Activated T-cell treated with anti-CD3 and anti-CD28 coated beads, Interleukin-2, amount 50 U/mL, for 48 hours (primary cell): ENCODE measurements at regions not wholly inside any gene's neighbourhood (a gene's known extent, or its start where the extent isn't known, plus 50 kb on each side); places are given as distances from the start of the nearest gene placed in this dataset.
"Not testable (repeated sequence)": the region's sequence is repeated elsewhere in the genome, so short reads cannot be mapped to it uniquely, and the experiment has no call there.

Source experiments
- DNase-seq, 2 experiments: peaks; one replicate each; pipeline ENCODE4 v3.0.0-alpha.2; 2020

DNA sequence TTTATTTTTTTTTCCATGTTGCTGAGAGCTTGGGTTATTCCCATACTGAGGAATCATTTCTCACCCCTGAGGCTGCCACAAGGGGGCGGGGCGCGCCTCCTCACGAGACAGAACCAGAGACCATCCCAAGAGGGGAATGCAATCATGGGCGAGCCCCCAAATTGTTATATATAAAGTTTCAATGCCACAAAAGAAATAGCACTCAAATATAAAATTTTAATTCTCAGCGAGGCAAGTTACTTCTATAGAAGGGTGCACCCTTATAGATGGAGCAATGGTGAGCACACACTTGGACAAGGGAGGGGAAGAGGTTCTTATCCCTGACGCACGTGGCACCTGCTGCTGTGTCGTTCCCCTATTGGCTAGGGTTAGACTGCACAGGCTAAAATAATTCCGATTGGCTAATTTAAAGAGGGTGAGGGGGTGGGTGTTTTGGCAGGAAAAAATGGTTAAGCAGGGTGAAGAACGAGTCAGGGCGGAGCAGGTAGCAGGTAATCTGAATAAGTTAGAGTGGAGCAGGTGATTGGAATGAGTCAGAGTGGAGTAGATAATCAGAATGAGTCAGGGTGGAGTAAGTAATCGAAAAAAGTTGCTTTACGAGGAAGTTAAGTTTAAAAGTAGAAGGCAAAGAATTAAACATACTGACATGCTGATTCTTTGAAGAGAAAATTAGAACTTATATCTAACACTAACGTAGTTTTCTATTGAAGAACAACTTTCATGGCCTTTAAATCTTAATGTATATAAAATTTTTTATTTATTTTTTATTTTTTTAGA lies 177.5 kb downstream of the MTCL1 start:
- DNase-seq, result no peak

DNA sequence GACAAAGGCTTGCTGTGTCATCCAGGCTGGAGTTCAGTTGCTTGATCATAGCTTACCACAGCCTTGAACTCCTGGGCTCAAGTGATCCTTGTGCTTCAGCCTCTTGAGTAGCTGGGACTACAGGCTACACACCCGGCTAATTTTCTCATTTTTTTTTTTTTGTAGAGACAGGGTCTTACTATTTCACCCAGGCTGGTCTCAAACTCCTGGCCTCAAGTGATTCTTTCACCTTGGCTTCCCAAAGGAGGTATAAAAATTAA lies 178.0 kb downstream of the MTCL1 start:
- DNase-seq, result no peak

DNA sequence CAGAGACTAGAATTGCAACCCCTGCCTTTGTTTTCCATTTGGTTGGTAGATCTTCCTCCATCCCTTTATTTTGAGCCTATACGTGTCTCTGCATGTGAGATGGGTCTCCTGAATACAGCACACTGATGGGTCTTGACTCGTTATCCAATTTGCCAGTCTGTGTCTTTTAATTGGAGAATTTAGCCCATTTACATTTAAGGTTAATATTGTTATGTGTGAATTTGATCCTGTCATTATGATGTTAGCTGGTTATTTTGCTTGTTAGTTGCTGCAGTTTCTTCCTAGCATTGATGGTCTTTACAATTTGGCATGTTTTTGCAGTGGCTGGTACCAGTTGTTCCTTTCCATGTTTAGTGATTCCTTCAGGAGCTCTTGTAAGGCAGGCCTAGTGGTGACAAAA lies 182.5 kb downstream of the MTCL1 start:
- DNase-seq, result not testable (repeated sequence)

DNA sequence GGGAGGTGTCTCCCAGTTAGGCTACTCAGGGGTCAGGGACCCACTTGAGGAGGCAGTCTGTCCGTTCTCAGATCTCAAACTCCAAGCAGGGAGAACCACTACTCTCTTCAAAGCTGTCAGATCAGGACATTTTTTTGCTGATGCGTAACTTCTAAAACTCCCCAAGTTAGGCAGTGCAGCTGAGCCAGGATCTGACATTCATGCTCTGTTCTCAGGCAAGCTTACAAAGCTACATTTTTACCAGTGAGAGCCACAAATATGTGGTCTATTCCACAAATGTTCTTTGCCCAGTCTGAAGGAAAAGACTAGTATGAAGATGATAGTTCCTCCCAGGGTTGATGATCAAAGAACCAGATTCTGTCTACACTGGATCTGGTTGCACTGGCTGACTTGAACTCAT lies 184.1 kb downstream of the MTCL1 start:
- no peak for DNase-seq

DNA sequence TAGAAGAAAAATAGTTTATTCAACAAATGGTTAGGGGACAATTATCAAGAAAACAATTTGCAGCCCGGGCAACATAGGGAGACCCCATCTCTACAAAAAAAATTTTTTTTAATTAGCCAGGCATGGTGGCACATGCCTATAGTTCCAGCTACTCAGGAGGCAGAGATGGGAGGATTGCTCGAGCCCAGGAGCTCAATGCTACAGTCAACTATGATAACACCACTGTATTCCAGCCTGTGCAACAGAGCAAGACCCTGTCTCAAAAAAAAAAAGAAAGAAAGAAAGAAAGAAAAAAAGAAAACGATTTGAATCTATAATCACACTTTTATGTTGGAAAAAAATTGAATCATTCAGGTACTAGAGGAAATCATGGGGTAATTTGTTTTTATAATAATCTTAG lies 185.1 kb downstream of the MTCL1 start:
- DNase-seq, result not testable (repeated sequence)

DNA sequence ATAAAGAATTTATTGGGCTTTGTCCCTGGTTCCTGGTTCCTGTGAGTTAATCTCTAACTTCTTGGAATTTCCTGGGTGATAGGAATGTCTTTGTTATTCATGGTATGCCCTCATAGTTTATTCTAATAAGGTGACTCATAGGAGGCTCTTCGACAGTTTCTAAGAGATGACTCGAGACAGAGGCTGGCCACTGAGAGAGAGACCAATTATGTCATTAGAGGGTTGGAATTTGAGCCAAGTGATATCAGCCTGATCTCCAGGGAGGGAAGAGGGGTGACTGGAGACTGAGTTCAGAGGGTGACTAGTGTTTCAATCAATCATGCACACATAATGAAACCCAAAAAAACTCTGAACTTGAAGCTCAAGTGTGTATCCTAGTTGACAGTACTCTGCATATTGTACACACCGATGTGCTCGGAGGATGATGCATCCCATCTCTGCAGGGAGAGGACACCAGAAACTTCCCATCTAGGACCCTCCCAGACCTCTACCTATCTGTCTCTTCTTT lies 185.7 kb downstream of the MTCL1 start:
- DNase-seq, result no peak

DNA sequence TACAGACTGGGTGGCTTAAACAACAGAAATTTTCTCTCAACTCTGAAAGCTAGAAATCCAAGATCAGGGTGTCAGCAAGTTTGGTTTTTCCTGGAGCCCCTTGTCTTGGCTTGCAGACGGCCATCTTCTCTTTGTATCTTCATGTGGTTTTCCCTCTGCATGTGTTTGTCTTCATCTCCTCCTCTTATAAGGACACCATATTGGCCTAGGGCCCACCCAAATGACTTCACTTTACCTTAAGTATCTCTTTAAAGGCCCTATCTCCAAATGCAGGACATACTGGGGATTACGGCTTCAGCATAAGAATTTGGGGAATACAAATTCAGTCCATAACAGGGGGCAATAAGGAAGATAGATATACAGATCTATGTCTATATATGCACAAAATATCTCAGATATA lies 187.9 kb downstream of the MTCL1 start:
- DNase-seq, result no peak

DNA sequence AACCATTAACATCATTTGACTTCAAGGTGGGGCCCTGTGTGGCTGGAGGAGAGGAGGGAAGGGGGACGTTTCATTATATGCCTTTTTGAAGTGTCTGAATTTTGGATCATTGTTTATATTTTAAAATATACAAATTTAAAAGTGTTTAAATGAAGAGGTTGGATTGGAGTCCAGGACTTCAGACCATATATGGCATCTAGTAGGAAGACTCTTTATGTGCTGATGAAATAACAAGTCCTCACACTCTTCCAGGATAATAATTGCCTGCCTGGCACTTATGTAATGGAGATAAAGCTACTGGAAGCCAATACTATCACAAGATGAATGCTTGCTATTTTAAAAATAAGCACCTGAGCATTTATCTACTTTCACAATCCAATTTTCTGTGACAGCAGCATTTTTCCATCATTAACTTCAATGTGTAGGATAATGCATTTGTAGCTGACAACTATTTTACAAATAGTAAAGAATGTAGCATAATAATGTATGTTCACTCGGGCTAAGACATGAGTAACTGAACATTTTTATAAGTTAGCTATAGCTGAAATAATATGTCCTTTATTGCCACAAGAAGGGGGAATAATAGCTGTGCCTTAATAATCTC lies 188.4 kb downstream of the MTCL1 start:
- no peak for DNase-seq

DNA sequence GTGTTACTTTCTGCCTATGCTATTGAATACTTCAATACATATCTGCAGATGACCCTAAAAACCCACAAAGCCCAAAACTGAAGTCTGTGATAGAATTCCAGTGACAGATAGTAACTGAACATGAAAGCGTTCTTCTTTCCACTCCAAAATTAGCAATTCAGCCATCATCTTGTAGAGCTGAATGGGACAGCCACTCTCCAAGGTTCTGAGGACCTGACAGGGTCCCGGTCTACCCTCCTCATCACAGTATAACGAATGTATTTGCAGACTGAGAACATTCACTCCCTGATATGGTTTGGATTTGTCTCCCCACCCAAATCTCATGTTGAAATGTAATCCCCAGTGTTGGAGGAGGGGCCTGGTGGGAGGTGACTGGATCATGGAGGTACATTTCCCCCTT lies 189.5 kb downstream of the MTCL1 start:
- no peak for DNase-seq

DNA sequence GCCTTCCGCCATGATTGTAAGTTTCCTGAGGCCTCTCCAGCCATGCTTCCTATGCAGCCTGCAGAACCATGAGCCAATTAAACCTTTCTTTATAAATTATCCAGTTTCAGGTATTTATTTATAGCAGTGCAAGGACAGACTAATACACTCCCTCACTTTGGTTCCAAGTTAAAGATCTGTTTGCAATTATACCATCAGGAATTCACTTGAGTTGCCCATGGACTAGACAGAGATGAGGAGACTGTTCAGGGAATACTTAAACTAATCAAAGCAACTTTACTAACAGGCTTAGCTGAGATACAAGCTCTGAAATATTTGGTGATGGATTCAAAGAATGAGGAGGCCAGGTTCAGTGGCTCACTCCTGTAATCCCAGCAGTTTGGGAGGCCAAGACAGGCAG lies 190.0 kb downstream of the MTCL1 start:
- no peak for DNase-seq

DNA sequence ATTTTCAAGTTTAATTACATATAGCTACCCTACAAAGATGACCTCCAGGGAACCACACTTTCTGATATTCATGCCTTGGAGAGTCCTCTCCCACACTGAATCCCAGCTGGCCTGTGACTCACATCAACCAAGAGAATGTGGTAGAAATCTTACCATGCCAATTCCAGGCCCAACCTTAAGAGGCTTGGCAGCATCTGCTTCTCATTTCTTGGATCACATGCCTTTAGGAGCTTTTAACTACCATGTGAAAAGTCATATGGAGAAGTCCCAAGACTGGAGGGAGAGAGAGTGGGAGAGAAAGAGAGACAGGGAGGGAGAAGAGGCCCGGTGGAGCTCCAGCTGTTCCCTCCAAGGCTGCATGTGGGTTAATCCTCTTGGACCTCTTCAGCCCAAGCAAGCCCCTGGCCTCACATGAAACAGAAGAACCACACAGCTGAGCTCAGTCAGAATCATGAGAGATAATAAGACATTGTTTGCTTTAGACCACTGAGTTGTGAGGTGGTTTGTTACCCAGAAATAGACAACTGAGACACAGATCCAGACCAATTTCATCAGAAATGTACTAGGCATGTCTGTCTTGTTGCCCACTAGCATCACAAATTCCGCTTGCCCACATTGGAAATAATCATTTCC lies 190.7 kb downstream of the MTCL1 start:
- DNase-seq, result no peak

DNA sequence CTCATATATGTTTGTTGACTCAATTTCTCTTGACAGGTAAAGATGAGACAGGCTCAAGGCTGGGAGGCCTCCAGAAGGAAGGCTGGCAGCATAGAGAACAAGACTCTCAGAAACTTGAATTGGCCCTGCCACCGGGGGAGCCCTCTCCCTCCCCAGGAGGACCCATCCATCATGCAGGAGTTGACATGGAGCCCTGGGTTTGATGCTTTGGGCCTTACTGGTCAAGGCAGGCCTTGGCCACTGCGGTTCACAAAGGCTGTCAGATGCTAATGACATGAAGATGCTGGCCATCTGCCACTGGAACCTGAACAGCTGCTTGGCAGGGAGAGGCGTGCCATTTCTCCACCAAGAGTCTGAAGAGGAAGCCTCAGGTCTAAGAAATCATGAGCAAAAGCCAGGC lies 193.6 kb downstream of the MTCL1 start:
- no peak for DNase-seq

DNA sequence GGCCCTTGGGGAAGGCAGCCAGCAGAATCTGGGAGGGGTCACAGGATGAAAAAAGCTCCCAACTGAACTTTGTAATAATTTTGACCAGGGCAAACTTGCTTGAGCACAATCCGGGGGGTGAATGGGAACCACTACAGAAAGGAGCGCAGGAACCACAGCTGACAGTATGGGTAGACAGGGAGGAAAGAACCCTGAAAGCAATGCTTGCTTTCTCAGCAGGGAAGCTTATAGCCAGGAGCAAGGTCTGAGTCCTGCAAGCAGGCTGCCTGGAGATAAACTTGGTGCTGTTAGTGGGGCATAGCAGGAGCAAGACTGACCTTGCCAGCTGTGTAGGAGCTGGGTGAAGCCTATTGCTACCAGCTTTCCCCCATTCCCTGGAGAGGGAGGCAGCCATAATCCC lies 195.2 kb downstream of the MTCL1 start:
- DNase-seq, result no peak

DNA sequence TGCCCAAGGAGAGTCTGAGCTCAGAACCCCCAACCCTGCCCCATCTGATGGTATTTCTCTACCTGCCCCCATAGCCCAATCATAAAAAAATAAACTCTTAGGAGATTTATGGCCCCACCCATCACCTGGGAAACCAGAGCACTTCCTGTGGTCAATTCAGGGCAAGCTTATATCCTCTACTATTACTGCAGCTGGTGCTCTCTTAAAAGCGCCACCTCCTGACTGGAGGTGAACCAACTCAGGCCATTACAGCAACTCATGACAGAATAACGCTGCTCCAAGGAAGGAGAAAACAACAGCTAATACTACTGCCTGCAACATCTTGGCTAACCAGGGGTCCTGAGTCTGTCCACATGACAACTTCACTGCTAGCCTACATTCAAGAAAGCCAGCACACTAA lies 195.7 kb downstream of the MTCL1 start:
- DNase-seq, result no peak

DNA sequence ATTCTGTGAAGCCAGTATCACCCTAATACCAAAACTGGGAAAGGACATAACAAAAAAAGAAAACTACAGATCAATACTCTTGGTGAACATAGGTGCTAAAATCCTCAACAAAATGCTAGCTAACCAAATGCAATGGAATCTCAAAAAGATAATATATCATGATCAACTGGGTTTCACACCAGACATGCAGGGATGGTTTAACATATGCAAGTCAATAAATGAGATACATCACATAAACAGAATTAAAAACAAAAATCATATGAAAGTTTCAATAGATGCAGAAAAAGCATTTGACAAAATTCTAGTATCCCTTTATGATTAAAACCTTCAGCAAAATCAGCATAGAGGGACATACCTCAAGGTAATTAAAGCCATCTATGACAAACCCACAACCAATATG lies 198.2 kb upstream of the NDUFV2 start:
- DNase-seq, result no peak

DNA sequence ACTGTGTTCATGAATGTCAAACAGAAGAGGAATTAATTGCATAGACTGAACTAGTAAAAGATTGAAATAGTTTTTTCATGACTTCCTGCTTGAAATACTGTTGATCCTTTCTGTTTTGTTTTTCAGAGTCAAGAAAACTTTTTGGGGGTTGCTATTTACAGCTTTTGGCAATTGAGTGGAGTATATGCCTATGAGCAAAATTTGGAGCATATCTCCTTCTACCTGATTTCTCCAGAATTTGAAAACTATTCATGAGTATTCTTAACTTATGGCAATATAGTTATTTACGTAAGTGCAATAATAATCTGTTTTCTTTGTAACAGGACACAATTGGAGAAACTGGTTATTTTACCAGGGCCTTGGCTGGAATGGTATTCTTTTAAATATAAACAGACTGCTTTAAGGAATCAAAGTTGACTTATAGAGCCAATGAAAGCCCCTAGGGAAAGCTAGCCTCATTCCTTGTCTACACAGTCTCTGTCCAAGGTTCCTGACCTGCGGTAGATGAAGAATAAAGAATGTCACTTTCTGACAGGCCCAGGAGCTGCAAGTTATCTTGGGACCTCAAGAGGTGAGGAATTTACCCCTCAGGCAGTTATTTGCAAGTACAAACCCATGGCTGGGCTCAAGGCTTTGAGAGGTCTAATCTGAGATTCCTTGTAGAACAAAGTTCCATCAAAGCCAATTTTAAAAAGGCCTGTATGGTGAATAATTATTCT lies 193.5 kb upstream of the NDUFV2 start:
- no peak for DNase-seq

DNA sequence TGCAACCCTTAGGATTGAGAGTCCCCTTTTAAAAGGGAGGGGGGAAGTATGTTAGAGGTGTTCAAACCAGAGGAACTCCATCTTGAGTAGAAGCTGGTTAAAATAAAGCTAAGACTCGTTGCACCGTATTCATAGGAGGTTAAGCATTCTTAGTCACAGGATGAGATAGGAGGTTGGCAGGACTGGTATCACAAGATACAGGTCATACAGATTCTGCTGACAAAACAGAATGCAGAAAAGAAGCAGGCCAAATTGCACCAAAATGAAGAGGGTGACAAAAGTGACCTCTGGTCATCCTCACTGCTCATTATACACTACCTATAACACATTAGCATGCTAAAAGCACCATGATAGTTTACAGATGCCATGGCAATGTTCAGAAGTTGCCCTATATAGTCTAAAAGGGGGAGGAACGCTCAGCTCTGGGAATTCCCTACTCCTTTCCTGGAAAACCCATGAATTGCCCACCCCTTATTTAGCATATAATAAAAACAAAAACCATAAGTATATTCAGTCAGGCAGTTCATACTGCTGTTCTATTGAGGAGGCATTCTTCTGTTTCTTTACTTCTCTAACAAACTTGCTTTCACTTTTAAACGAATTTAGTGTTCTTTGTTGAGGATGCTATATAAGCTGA lies 192.2 kb upstream of the NDUFV2 start:
- no peak for DNase-seq

DNA sequence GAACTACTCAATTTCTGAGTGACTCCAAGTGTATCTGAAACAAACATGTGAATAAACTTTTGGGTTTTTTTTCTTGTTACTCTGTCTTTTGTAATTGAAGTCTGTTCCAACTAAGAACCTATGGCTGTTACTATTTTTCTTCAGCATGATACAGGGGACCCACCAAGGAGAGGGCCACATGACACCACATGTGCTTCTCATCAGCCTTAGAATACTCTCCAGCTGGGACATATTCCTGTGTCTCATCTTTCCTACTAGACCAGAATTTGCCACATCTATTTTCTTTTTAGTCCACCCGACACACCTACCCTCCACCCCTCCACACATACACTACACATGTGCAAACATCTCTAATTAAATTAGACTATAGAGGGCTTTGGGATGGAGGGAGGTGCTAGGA lies 191.7 kb upstream of the NDUFV2 start:
- DNase-seq, result no peak

DNA sequence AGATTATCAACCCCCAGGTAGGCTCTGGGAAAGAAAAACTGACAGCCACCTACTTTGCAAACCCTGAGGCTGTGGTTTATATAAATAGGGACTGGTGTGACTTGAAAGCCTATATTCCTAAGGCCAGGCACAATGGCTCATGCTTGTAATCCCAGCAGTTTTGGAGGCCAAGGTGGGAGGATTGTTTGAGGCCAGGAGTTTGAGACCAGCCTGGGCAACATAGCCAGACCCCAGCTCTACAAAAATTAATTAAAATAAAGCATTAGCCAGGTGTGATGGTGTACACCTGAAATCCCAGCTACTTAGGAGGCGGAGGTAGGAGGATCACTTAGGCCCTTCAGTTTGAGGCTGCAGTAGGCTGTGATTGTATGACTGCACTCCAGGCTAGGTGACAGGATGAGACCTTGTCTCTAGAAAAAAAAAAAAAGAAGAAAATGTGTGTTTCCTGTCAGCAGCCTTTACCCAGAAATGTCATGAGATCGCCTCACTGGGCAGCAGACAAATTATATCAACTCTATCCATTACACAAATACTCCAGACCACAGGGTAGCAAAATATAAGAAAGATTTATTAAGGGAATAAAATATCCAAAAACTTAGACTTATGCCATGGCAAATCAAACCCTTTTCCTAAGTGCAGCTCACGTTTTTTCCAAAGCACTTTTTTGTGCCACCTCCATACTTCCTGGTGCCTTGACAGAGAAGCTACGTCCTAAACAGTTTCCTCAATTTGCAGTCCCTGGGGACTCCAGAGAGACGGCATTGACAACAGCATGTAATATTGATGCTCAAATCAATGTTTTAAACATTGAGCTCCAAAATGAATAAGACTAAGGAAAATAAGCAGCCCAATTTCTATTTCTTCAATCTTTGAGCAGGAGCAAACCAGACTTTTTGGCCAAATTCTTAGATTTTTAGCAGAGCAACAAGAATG lies 190.8 kb upstream of the NDUFV2 start:
- DNase-seq, result no peak

DNA sequence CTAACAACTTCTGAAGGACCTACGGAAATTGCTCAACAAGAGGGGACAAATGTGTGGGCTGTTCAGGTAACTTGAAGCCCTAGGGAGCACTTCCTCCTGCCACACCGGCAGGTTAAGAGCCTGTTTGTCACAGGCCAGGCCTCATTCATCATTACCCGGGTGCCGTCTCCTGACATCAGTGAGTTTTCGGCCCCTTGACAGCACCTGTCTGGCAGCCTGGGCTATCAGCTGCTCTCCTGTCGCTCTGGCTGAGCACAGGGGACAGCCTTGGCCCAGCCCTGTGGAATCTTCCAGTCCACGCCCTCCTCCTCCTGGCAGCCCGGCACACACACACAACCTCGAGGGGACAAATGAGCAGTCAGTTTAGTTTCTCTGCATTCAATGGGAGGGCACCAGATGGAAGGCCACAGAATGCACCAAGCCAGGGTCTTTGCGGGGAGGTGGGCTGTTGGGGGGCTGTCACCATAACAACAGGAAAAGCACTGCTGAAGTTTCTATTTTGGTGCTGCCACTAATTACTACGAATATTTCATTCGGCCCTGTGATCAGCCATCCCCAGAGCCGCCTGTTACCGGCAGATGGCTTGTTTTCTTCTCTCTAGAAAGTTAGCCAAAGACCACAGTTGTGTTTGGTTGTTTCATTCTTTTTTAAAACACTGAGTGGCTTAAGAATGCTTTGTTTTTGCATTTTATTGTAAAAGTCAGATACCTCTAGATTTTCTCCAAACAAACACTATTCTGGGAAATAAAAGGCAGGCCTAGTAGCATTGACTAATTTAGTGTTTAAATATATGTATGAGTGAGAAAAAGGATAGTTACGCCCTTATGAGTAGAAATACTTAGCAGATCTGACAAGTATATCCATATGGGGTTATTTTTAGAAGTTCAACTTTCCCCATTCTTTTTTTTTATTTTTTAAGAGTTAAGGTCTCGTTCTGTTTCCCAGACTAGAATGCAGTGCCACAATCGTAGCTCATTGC lies 189.9 kb upstream of the NDUFV2 start:
- DNase-seq, result no peak
